Testis (tissue), 2 donors: ENCODE measurements at regions not wholly inside any gene's neighbourhood (a gene's known extent, or its start where the extent isn't known, plus 50 kb on each side); places are given as distances from the start of the nearest gene placed in this dataset.

Experiments
- POLR2A ChIP-seq: fragments of 450-650 bp; IDR thresholded peaks from one replicate; pipeline ENCODE4 v1.6.1; 2017; ENCODE audit warnings: antibody characterized with exemption, mild to moderate bottlenecking, moderate library complexity
- TF ChIP-seq, protein P1 (sequence below), 3 experiments: fragments of 450-650 bp in 2 of 3; fragments of 200-600 bp in 1 of 3; sonication (generic) in 1 of 3; IDR thresholded peaks; one replicate each; pipeline ENCODE4 v1.5.1; 2016 to 2019; ENCODE audit warnings: antibody characterized with exemption in 3 of 3, mild to moderate bottlenecking in 2 of 3, moderate library complexity in 1 of 3

- TF ChIP-seq, protein P1, sequence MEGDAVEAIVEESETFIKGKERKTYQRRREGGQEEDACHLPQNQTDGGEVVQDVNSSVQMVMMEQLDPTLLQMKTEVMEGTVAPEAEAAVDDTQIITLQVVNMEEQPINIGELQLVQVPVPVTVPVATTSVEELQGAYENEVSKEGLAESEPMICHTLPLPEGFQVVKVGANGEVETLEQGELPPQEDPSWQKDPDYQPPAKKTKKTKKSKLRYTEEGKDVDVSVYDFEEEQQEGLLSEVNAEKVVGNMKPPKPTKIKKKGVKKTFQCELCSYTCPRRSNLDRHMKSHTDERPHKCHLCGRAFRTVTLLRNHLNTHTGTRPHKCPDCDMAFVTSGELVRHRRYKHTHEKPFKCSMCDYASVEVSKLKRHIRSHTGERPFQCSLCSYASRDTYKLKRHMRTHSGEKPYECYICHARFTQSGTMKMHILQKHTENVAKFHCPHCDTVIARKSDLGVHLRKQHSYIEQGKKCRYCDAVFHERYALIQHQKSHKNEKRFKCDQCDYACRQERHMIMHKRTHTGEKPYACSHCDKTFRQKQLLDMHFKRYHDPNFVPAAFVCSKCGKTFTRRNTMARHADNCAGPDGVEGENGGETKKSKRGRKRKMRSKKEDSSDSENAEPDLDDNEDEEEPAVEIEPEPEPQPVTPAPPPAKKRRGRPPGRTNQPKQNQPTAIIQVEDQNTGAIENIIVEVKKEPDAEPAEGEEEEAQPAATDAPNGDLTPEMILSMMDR (IDR thresholded peaks at IDR 0.05) = no peak
- no peak for TF ChIP-seq POLR2A
These were observed 684.5 kb downstream of the C12orf50 start for GRCh38 chr12:87344699-87345098.
